HL-60 (cell line): ENCODE measurements at regions not wholly inside any gene's neighbourhood (a gene's known extent, or its start where the extent isn't known, plus 50 kb on each side); places are given as distances from the start of the nearest gene placed in this dataset.
A peak's percentile ranks its signal among the peaks of the same experiment; 100 is the strongest.

Experiments
- DNase-seq, 2 experiments: peaks; one replicate each; pipeline ENCODE4 v3.0.0-alpha.2; 2010 to 2020; ENCODE audit warnings: low read depth in 1 of 2, low spot score in 1 of 2
- H3K27ac ChIP-seq: fragments of 250-450 bp; sonication (Bioruptor Pico); replicated peaks from 2 replicates; pipeline ENCODE4 v1.5.1; 2020; ENCODE audit warnings: mild to moderate bottlenecking, moderate library complexity
- H3K27me3 ChIP-seq: fragments of 250-450 bp; sonication (Bioruptor Pico); 2 replicates; pipeline ENCODE4 v1.5.1; 2021; ENCODE audit warnings: mild to moderate bottlenecking, moderate library complexity; ENCODE audit not compliant: insufficient read depth, poor library complexity, severe bottlenecking
- H3K4me3 ChIP-seq: replicated peaks from 2 replicates; pipeline ENCODE4 v1.5.1; 2011; ENCODE audit warnings: mild to moderate bottlenecking, control low read depth, low read length; ENCODE audit not compliant: insufficient read depth
- CTCF ChIP-seq: IDR thresholded peaks from one replicate; pipeline ENCODE4 v1.5.1; 2011; ENCODE audit warnings: low read length, control low read depth, inconsistent platforms; ENCODE audit not compliant: insufficient read depth
- GABPA ChIP-seq: IDR thresholded peaks from 2 replicates; pipeline ENCODE4 v1.6.1; 2012; ENCODE audit warnings: low read depth
- POLR2AphosphoS5 ChIP-seq: IDR thresholded peaks from 2 replicates; pipeline ENCODE4 v1.6.1; 2012; ENCODE audit warnings: low read depth
- SPI1 ChIP-seq: IDR thresholded peaks from 2 replicates; pipeline ENCODE4 v1.6.1; 2012; ENCODE audit warnings: low read depth, mild to moderate bottlenecking, borderline replicate concordance
- TF ChIP-seq, protein P1 (sequence below): IDR thresholded peaks from 2 replicates; pipeline ENCODE4 v1.6.1; 2012; ENCODE audit warnings: low read depth; ENCODE audit not compliant: insufficient replicate concordance

DNA sequence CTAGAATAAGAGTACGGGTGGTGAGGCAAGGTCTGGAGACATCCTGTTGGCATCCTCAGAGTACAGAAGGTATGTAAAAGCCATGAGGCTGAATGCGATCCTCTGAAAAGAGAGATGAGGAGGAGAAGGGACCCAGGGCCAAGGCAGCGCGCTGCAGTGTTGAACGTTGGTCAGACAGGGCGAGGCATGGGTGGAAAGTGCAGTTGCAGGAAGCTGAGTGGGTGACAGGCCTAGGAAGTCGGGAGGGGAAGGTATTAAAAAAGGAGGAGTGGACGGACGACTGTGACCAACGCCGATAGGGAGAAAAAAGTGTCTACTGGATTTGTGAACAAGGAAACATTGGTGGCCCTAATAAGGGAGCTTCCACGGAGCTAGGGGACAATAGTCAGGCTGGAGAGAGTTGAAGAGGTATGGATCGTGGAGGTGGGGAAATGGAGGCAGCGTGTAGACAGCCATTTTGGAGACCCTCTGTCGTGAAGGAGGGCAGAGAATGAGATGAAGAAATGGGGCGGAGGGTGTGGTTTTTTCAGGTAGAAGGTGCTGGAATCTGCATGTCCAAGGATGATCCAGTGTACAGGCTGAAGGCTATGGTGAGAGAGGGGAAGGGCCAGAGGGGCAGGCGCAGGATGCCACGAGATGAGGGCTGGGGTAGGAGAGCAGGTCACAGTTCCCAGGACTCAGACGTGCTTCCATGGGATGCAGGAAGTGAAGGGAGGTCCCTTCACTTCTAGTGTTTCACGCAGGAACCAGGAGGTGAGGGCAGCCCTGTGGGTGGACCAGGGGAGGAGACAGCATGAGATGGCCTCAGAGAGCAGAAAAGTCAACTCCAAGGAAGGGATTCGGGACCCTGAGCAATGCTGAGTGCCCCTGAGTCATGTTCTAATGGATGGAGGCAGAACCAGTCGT is 115.9 kb downstream of the ASB7 start:
- no peaks in the 10 kb centered on the region for H3K27me3 ChIP-seq
- no peak for TF ChIP-seq POLR2AphosphoS5
- TF ChIP-seq, protein P1, sequence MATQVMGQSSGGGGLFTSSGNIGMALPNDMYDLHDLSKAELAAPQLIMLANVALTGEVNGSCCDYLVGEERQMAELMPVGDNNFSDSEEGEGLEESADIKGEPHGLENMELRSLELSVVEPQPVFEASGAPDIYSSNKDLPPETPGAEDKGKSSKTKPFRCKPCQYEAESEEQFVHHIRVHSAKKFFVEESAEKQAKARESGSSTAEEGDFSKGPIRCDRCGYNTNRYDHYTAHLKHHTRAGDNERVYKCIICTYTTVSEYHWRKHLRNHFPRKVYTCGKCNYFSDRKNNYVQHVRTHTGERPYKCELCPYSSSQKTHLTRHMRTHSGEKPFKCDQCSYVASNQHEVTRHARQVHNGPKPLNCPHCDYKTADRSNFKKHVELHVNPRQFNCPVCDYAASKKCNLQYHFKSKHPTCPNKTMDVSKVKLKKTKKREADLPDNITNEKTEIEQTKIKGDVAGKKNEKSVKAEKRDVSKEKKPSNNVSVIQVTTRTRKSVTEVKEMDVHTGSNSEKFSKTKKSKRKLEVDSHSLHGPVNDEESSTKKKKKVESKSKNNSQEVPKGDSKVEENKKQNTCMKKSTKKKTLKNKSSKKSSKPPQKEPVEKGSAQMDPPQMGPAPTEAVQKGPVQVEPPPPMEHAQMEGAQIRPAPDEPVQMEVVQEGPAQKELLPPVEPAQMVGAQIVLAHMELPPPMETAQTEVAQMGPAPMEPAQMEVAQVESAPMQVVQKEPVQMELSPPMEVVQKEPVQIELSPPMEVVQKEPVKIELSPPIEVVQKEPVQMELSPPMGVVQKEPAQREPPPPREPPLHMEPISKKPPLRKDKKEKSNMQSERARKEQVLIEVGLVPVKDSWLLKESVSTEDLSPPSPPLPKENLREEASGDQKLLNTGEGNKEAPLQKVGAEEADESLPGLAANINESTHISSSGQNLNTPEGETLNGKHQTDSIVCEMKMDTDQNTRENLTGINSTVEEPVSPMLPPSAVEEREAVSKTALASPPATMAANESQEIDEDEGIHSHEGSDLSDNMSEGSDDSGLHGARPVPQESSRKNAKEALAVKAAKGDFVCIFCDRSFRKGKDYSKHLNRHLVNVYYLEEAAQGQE = no peak
- TF ChIP-seq GABPA = no peak
- no peak for TF ChIP-seq SPI1
- no peak for TF ChIP-seq CTCF
- no peak overlapping the region for H3K4me3 ChIP-seq

DNA sequence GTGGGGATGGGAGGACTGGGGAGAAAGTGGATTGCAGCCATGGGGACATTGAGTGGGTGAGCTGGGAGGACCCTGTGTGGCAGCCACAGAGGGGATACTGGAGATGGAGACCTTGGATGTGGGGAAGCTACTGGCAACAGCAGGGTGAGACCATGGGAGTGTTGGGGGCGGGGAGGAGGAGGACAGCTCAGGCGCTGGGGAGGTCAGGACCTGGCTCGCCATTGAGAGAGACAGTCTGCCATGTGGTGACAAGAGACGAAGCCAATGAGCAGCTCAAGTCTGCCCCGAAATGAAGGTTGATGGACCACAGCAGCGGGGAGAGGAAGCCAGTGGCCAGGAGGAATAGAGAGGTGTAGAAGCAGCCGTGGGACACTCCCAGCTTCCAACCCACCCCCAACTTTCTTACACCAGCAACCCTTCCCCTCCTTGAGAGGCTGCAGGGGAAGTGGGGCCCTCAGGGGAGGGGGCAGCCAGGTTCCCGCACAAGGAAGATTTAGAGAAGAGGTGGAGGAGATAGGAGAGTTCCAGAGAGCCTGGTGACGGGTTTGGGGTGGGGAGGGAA is 118.1 kb downstream of the ASB7 start:
- TF ChIP-seq POLR2AphosphoS5 = no peak
- TF ChIP-seq, protein P1 = no peak
- TF ChIP-seq CTCF = no peak
- no peak for TF ChIP-seq GABPA
- TF ChIP-seq SPI1 = no peak
- H3K27ac ChIP-seq = no peak overlapping the region
- no peaks in the 10 kb centered on the region for H3K27me3 ChIP-seq
- peak in 1 of 2 experiments; percentile 4 for DNase-seq
- no peak overlapping the region for H3K4me3 ChIP-seq

More for the DNA sequence above, 115.9 kb downstream of the ASB7 start:
- no peak for DNase-seq
- no peak overlapping the region for H3K27ac ChIP-seq

- no peaks in the 10 kb centered on the region for H3K27me3 ChIP-seq
- H3K27ac ChIP-seq = no peak overlapping the region
- H3K4me3 ChIP-seq = no peak overlapping the region
- peak; percentile 61 to 88 for DNase-seq
- TF ChIP-seq GABPA (no peak), CTCF (no peak), SPI1 (no peak), POLR2AphosphoS5 (no peak)
- TF ChIP-seq, protein P1 = no peak
Measured at GRCh38 chr15:100721758-100722550, 119.6 kb downstream of the ASB7 start.
